ENCODE measurements at regions not wholly inside any gene's neighbourhood (a gene's known extent, or its start where the extent isn't known, plus 50 kb on each side); places are given as distances from the start of the nearest gene placed in this dataset.

DNA sequence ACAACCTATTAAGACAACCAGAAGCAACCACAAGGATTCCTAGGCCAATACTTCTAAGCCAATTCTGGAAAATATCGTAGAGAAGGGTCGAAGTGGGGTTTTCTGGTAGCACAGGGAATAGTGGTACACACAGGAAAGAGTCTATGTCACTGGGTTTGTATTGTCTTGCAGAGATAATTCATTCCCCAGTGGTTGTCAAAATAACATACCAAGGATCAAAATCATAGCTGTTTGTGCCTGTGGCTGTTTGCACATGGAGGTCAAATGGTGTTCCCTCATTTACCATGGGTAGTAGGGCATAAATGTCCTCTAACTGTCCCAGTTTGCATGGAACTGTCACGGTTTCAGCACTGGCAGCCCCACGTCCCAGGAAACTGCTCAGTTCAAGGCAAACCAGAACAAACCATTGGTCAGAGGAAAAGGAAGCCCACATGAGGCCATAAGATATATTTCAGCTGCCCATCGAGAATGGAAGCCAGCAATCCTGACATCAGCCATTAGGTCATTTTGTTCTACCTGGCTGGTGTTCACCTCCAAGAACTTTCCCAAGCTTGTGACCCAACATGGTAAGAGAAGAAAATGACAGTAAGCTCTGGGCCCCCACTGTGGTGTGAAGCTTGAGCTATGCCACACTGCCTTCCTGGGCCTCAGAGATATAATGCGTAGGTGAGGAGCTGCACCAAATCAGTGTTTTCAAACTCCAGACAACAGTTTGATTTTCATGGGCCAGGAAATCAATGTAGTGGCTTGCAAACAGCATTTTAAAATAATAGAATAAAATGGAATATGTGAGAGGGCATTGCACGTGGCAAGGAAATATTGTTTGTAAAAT lies 53.9 kb upstream of the NFE2L3 start:
- TF ChIP-seq, protein P1, sequence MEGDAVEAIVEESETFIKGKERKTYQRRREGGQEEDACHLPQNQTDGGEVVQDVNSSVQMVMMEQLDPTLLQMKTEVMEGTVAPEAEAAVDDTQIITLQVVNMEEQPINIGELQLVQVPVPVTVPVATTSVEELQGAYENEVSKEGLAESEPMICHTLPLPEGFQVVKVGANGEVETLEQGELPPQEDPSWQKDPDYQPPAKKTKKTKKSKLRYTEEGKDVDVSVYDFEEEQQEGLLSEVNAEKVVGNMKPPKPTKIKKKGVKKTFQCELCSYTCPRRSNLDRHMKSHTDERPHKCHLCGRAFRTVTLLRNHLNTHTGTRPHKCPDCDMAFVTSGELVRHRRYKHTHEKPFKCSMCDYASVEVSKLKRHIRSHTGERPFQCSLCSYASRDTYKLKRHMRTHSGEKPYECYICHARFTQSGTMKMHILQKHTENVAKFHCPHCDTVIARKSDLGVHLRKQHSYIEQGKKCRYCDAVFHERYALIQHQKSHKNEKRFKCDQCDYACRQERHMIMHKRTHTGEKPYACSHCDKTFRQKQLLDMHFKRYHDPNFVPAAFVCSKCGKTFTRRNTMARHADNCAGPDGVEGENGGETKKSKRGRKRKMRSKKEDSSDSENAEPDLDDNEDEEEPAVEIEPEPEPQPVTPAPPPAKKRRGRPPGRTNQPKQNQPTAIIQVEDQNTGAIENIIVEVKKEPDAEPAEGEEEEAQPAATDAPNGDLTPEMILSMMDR (IDR thresholded peaks at IDR 0.05) = no peak
- no peak for TF ChIP-seq POLR2AphosphoS5 (IDR thresholded peaks at IDR 0.05)

Data from sigmoid colon (tissue), 4 donors.